NCI-H1092 treated with DMSO at 0.1 percent for 48 hours (cell line): ENCODE measurements at regions not wholly inside any gene's neighbourhood (a gene's known extent, or its start where the extent isn't known, plus 50 kb on each side); places are given as distances from the start of the nearest gene placed in this dataset.
"Not testable (repeated sequence)": the region's sequence is repeated elsewhere in the genome, so short reads cannot be mapped to it uniquely, and the experiment has no call there.

ENCODE experiments used
- DNase-seq: peaks from one replicate; lab custom pipeline; 2025; lab: John Stamatoyannopoulos, UW

GRCh38 chr2:181790716-181791649, 100.5 kb upstream of the ITPRID2 start:
- DNase-seq: no peak

- no peak for DNase-seq
These were observed 98.6 kb upstream of the ITPRID2 start for GRCh38 chr2:181792906-181793305.

- no peak for DNase-seq
These were observed 93.5 kb upstream of the ITPRID2 start for GRCh38 chr2:181798022-181798421.

GRCh38 chr2:181802300-181802699, 89.2 kb upstream of the ITPRID2 start:
- DNase-seq: not testable (repeated sequence)

- not testable (repeated sequence) for DNase-seq
These were observed 87.4 kb upstream of the ITPRID2 start for GRCh38 chr2:181803903-181804799.

GRCh38 chr2:181805228-181806038, 86.1 kb upstream of the ITPRID2 start:
- DNase-seq: no peak

GRCh38 chr2:181806039-181806392, 85.5 kb upstream of the ITPRID2 start:
- no peak for DNase-seq

GRCh38 chr2:181807526-181807925, 84.0 kb upstream of the ITPRID2 start:
- no peak for DNase-seq

GRCh38 chr2:181810823-181811695, 80.5 kb upstream of the ITPRID2 start:
- DNase-seq: no peak

GRCh38 chr2:181812106-181812743, 79.3 kb upstream of the ITPRID2 start:
- no peak for DNase-seq

GRCh38 chr2:181814057-181814491, 77.5 kb upstream of the ITPRID2 start:
- DNase-seq: no peak

- DNase-seq: no peak
These were observed 74.0 kb upstream of the ITPRID2 start for GRCh38 chr2:181817509-181817908.

- no peak for DNase-seq
These were observed 73.4 kb upstream of the ITPRID2 start for GRCh38 chr2:181818058-181818680.

GRCh38 chr2:181818840-181819239, 72.7 kb upstream of the ITPRID2 start:
- no peak for DNase-seq

- no peak for DNase-seq
These were observed 70.5 kb upstream of the ITPRID2 start for GRCh38 chr2:181821049-181821448.

GRCh38 chr2:181822097-181822496, 69.4 kb upstream of the ITPRID2 start:
- DNase-seq: no peak

- DNase-seq: no peak
These were observed 68.1 kb upstream of the ITPRID2 start for GRCh38 chr2:181823405-181823804.

GRCh38 chr2:181828122-181828705, 63.3 kb upstream of the ITPRID2 start:
- no peak for DNase-seq

- DNase-seq: no peak
These were observed 62.3 kb upstream of the ITPRID2 start for GRCh38 chr2:181829230-181829629.

- DNase-seq: no peak
These were observed 59.5 kb upstream of the ITPRID2 start for GRCh38 chr2:181832015-181832414.
